ENCODE measurements at regions not wholly inside any gene's neighbourhood (a gene's known extent, or its start where the extent isn't known, plus 50 kb on each side); places are given as distances from the start of the nearest gene placed in this dataset.

- TF ChIP-seq CTCF (IDR thresholded peaks at IDR 0.05): no peak
- H3K36me3 ChIP-seq: no peaks in the 10 kb centered on the region
- intact Hi-C loops (cut with DNase I): no loop called here
- H3K27me3 ChIP-seq: no peaks in the 10 kb centered on the region
- H3K27ac ChIP-seq: no peak overlapping the region
- no peak overlapping the region for H3K9ac ChIP-seq (ENCODE audit: low read depth in 2 of 2, low read length in 2 of 2)
- DNase-seq: no peak
- H3K4me3 ChIP-seq: no peak overlapping the region
- no peaks in the 10 kb centered on the region for H3K9me3 ChIP-seq
- H3K4me1 ChIP-seq: no peaks in the 10 kb centered on the region
Observed at GRCh38 chr20:58142843-58143185, 85.6 kb downstream of the ANKRD60 start.

- TF ChIP-seq CTCF (IDR thresholded peaks at IDR 0.05): no peak
- H3K36me3 ChIP-seq: no peaks in the 10 kb centered on the region
- no peaks in the 10 kb centered on the region for H3K4me1 ChIP-seq
- no peak for DNase-seq
- no peak overlapping the region for H3K9ac ChIP-seq (ENCODE audit: low read depth in 2 of 2, low read length in 2 of 2)
- intact Hi-C loops (cut with DNase I): no loop called here
- no peak overlapping the region for H3K27ac ChIP-seq
- H3K27me3 ChIP-seq: no peaks in the 10 kb centered on the region
- no peak overlapping the region for H3K4me3 ChIP-seq
- no peaks in the 10 kb centered on the region for H3K9me3 ChIP-seq
Observed at GRCh38 chr20:58141971-58142842, 86.2 kb downstream of the ANKRD60 start.

- no peak overlapping the region for H3K9ac ChIP-seq (ENCODE audit: low read depth in 2 of 2, low read length in 2 of 2)
- DNase-seq: no peak
- intact Hi-C loops (cut with DNase I): no loop called here
- no peak overlapping the region for H3K27ac ChIP-seq
- no peaks in the 10 kb centered on the region for H3K9me3 ChIP-seq
- no peaks in the 10 kb centered on the region for H3K36me3 ChIP-seq
- TF ChIP-seq CTCF (IDR thresholded peaks at IDR 0.05): no peak
- H3K4me1 ChIP-seq: no peaks in the 10 kb centered on the region
- H3K27me3 ChIP-seq: no peaks in the 10 kb centered on the region
- H3K4me3 ChIP-seq: no peak overlapping the region
Observed at GRCh38 chr20:58141496-58141895, 87.0 kb downstream of the ANKRD60 start.

GRCh38 chr20:58140787-58141425 is 87.5 kb downstream of the ANKRD60 start:
- no peak overlapping the region for H3K9ac ChIP-seq (ENCODE audit: low read depth in 2 of 2, low read length in 2 of 2)
- no peak for DNase-seq
- no peaks in the 10 kb centered on the region for H3K4me1 ChIP-seq
- H3K27me3 ChIP-seq: no peaks in the 10 kb centered on the region
- H3K27ac ChIP-seq: no peak overlapping the region
- no peaks in the 10 kb centered on the region for H3K9me3 ChIP-seq
- intact Hi-C loops (cut with DNase I): no loop called here
- TF ChIP-seq CTCF (IDR thresholded peaks at IDR 0.05): no peak
- no peaks in the 10 kb centered on the region for H3K36me3 ChIP-seq
- H3K4me3 ChIP-seq: no peak overlapping the region

GRCh38 chr20:58139849-58140786 is 88.3 kb downstream of the ANKRD60 start:
- no peak overlapping the region for H3K4me3 ChIP-seq
- H3K4me1 ChIP-seq: no peaks in the 10 kb centered on the region
- no peak overlapping the region for H3K9ac ChIP-seq (ENCODE audit: low read depth in 2 of 2, low read length in 2 of 2)
- no peaks in the 10 kb centered on the region for H3K27me3 ChIP-seq
- no peaks in the 10 kb centered on the region for H3K36me3 ChIP-seq
- no peaks in the 10 kb centered on the region for H3K9me3 ChIP-seq
- intact Hi-C loops (cut with DNase I): no loop called here
- no peak for DNase-seq
- no peak for TF ChIP-seq CTCF (IDR thresholded peaks at IDR 0.05)
- H3K27ac ChIP-seq: no peak overlapping the region
